H1 (cell line): ENCODE measurements at regions not wholly inside any gene's neighbourhood (a gene's known extent, or its start where the extent isn't known, plus 50 kb on each side); places are given as distances from the start of the nearest gene placed in this dataset.

ENCODE experiments used
- NANOG ChIP-seq: IDR thresholded peaks from 2 replicates; pipeline ENCODE4 v1.6.1; 2011; ENCODE audit warnings: low read length, low read depth, mild to moderate bottlenecking, inconsistent platforms; ENCODE audit not compliant: insufficient read depth, poor library complexity, severe bottlenecking
- TAF1 ChIP-seq: IDR thresholded peaks from 2 replicates; pipeline ENCODE4 v1.6.1; 2011; ENCODE audit warnings: mild to moderate bottlenecking, low read depth, low read length

DNA sequence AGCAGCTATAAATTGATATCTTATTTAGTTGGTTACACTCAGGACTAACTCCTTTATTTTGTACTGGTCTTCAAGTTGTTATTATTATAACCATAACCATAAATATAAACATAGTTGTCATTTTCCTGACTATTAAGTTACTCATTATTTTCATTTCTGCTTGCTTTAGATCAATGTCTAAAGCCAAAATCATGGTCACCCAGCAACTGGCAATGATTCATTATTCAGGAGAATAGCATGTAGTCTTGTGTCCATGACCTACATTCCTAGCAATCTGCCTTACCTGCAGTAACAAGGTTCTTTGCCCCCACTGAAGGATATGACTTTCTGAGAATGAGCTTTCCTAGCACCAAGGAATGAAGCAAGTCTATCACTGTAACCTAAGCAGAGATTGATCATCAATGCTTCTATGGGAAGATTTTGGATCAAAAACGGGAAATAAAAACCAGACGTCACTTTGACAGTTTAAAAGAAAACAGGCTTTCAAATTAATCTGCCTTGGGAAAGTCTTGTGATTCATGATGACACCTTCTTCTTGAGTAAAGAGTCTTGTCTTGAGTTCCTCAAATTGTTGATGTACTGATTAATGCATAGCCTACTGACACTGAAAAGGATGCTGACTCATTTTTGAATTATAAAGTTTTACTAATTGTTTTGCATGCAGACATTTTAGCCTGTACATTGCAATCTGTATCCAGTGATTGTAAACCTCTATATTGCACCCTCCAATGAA is 203.3 kb upstream of the IVNS1ABP start (continued):
- no peak for TF ChIP-seq NANOG
- TF ChIP-seq TAF1: no peak
- TF ChIP-seq, all 59 proteins: peak for 0
